Smooth muscle cell (in vitro differentiated cells): ENCODE measurements at regions not wholly inside any gene's neighbourhood (a gene's known extent, or its start where the extent isn't known, plus 50 kb on each side); places are given as distances from the start of the nearest gene placed in this dataset.

ENCODE experiments used
- DNase-seq: peaks from one replicate; lab custom pipeline; 2025; ENCODE audit not compliant: unreplicated experiment; lab: John Stamatoyannopoulos, UW
- H2AFZ ChIP-seq: fragments of 200-600 bp; sonication (generic); 2 replicates; pipeline ENCODE4 v1.6.0; 2016; ENCODE audit warnings: antibody characterized with exemption, low read depth, mild to moderate bottlenecking
- H3F3A ChIP-seq: fragments of 200-600 bp; sonication (generic); 2 replicates; pipeline ENCODE4 v1.6.0; 2017; ENCODE audit warnings: antibody characterized with exemption, low read depth
- H3K27ac ChIP-seq: fragments of 200-600 bp; sonication (generic); 2 replicates; pipeline ENCODE4 v1.5.1; 2016; ENCODE audit warnings: low read depth, mild to moderate bottlenecking
- H3K27me3 ChIP-seq: fragments of 200-600 bp; sonication (generic); 2 replicates; pipeline ENCODE4 v1.6.1; 2016; ENCODE audit warnings: low read depth, mild to moderate bottlenecking
- H3K36me3 ChIP-seq: fragments of 200-600 bp; sonication (generic); 2 replicates; pipeline ENCODE4 v1.5.1; 2016; ENCODE audit warnings: low read depth
- H3K4me1 ChIP-seq: fragments of 200-600 bp; sonication (generic); 2 replicates; pipeline ENCODE4 v1.5.1; 2016; ENCODE audit warnings: low read depth
- H3K4me2 ChIP-seq: fragments of 200-600 bp; sonication (generic); 2 replicates; pipeline ENCODE4 v1.6.0; 2016; ENCODE audit warnings: mild to moderate bottlenecking
- H3K4me3 ChIP-seq: fragments of 200-600 bp; sonication (generic); 2 replicates; pipeline ENCODE4 v1.5.1; 2016; ENCODE audit warnings: mild to moderate bottlenecking
- H3K79me2 ChIP-seq: fragments of 200-600 bp; sonication (generic); 2 replicates; pipeline ENCODE4 v1.6.0; 2016; ENCODE audit warnings: low read depth, mild to moderate bottlenecking
- H3K9ac ChIP-seq: fragments of 200-600 bp; sonication (generic); 2 replicates; pipeline ENCODE4 v1.6.0; 2016; ENCODE audit warnings: low read depth
- H3K9me3 ChIP-seq: fragments of 200-600 bp; sonication (generic); replicated peaks from 2 replicates; pipeline ENCODE4 v1.5.1; 2016; ENCODE audit warnings: low read depth
- H4K20me1 ChIP-seq: fragments of 200-600 bp; sonication (generic); 2 replicates; pipeline ENCODE4 v1.6.0; 2016; ENCODE audit warnings: low read depth
- CTCF ChIP-seq: fragments of 200-600 bp; sonication (generic); IDR thresholded peaks from 2 replicates; pipeline ENCODE4 v1.5.1; 2017; ENCODE audit warnings: borderline replicate concordance, mild to moderate bottlenecking, antibody characterized with exemption; ENCODE audit not compliant: insufficient read depth, poor library complexity, severe bottlenecking
- WGBS: methylation state at CpG from one replicate; pipeline ENCODE4 v1.1.7; 2016; ENCODE audit warnings: low lambda C conversion rate; 5-methylcytosine and 5-hydroxymethylcytosine counted together

GRCh38 chr11:25928076-25928475 is 403.9 kb upstream of the ANO3 start:
- Histone ChIP-seq H3F3A (no peaks in the 10 kb centered on the region), H3K9ac (no peak overlapping the region), H3K4me2 (peak overlapping the region; percentile 83), H4K20me1 (no peaks in the 10 kb centered on the region), H3K4me1 (peaks cover 18% of the 10 kb centered on the region), H3K36me3 (no peaks in the 10 kb centered on the region), H3K27ac (no peak overlapping the region), H3K27me3 (no peaks in the 10 kb centered on the region), H3K4me3 (no peak overlapping the region), H3K79me2 (no peaks in the 10 kb centered on the region), H2AFZ (peak overlapping the region; percentile 51), H3K9me3 (no peaks in the 10 kb centered on the region)
- no peak for TF ChIP-seq CTCF
- WGBS = 27% methylated on average over 2 of the region's 2 CpGs
- DNase-seq = no peak

GRCh38 chr11:25938952-25939351 is 393.0 kb upstream of the ANO3 start:
- 65% methylated on average over 1 of the region's 1 CpG for WGBS
- Histone ChIP-seq H4K20me1 (no peaks in the 10 kb centered on the region), H3K27me3 (no peaks in the 10 kb centered on the region), H3K27ac (no peak overlapping the region), H3K4me3 (no peak overlapping the region), H2AFZ (no peak overlapping the region), H3K4me1 (peaks cover 5% of the 10 kb centered on the region), H3K79me2 (no peaks in the 10 kb centered on the region), H3K36me3 (no peaks in the 10 kb centered on the region), H3K9me3 (no peaks in the 10 kb centered on the region), H3F3A (no peaks in the 10 kb centered on the region), H3K4me2 (no peak overlapping the region), H3K9ac (no peak overlapping the region)
- no peak for TF ChIP-seq CTCF
- DNase-seq = no peak

GRCh38 chr11:25939691-25940090 is 392.2 kb upstream of the ANO3 start:
- Histone ChIP-seq H3K4me1 (peaks cover 5% of the 10 kb centered on the region), H3K9ac (no peak overlapping the region), H3K79me2 (no peaks in the 10 kb centered on the region), H3K4me2 (no peak overlapping the region), H3K9me3 (no peaks in the 10 kb centered on the region), H4K20me1 (no peaks in the 10 kb centered on the region), H3K27ac (no peak overlapping the region), H3K27me3 (no peaks in the 10 kb centered on the region), H2AFZ (no peak overlapping the region), H3K36me3 (no peaks in the 10 kb centered on the region), H3K4me3 (no peak overlapping the region), H3F3A (no peaks in the 10 kb centered on the region)
- no peak for TF ChIP-seq CTCF
- no peak for DNase-seq
- WGBS = 93% methylated on average over 2 of the region's 2 CpGs

- H2AFZ ChIP-seq = no peak overlapping the region
- no peaks in the 10 kb centered on the region for H3K27me3 ChIP-seq
- no peak for DNase-seq
- no peak overlapping the region for H3K4me2 ChIP-seq
- no peaks in the 10 kb centered on the region for H3F3A ChIP-seq
- H3K36me3 ChIP-seq = no peaks in the 10 kb centered on the region
- no peaks in the 10 kb centered on the region for H4K20me1 ChIP-seq
- no peak overlapping the region for H3K27ac ChIP-seq
- no peaks in the 10 kb centered on the region for H3K79me2 ChIP-seq
- no peaks in the 10 kb centered on the region for H3K9me3 ChIP-seq
- H3K4me1 ChIP-seq = peaks cover 6% of the 10 kb centered on the region
- no peak for TF ChIP-seq CTCF
- WGBS = 90% methylated on average over 1 of the region's 1 CpG
- no peak overlapping the region for H3K4me3 ChIP-seq
- no peak overlapping the region for H3K9ac ChIP-seq
Measured at GRCh38 chr11:25941353-25941752, 390.6 kb upstream of the ANO3 start.
